AG04449 (cell line): ENCODE measurements at regions not wholly inside any gene's neighbourhood (a gene's known extent, or its start where the extent isn't known, plus 50 kb on each side); places are given as distances from the start of the nearest gene placed in this dataset.

Source experiments
- CTCF ChIA-PET: fragments of 350-600 bp; formaldehyde crosslinking; extraction: SDS; loops from one replicate; lab custom pipeline; 2021; ENCODE audit warnings: antibody characterized with exemption; lab: Yijun Ruan, JAX
- POLR2A ChIA-PET: fragments of 400-600, 350-600 bp; formaldehyde crosslinking; extraction: SDS; loops from one replicate; lab custom pipeline; 2020; ENCODE audit warnings: antibody characterized with exemption, inconsistent platforms; lab: Yijun Ruan, JAX
- DNase-seq: peaks from one replicate; pipeline ENCODE4 v3.0.0-alpha.2; 2010; ENCODE audit warnings: low read depth, low spot score
- H3K4me3 ChIP-seq: 2 replicates; pipeline ENCODE4 v1.5.1; 2011; ENCODE audit warnings: low read depth, mild to moderate bottlenecking, control low read depth, low read length
- TF ChIP-seq, protein P1 (sequence below): IDR thresholded peaks from one replicate; pipeline ENCODE4 v1.5.1; 2011; ENCODE audit warnings: mild to moderate bottlenecking, moderate library complexity, low read length, control low read depth, inconsistent platforms; ENCODE audit not compliant: insufficient read depth; ENCODE audit errors: missing control alignments

DNA sequence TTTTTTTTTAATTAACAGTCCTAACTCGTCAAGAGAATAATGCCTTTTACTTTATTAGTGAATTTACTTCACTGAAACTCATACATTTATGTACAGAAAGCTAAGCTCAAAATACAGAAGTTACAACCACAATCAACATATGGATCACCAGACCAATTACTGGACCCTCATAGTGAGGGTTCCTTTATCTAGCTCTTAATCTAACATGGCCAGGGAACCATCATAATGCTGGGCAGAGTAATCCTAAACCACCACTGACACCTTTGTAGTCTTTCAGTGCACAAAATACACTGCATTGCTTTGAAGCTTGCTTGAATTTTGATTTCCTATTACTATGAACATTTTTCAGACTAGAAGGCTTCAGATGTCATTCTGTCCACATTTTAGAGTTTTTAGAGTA is 1406.6 kb upstream of the PCDH9 start:
- CTCF ChIA-PET: no interaction called here
- no peak overlapping the region for H3K4me3 ChIP-seq
- POLR2A ChIA-PET: no interaction called here
- DNase-seq: no peak
- TF ChIP-seq, protein P1, sequence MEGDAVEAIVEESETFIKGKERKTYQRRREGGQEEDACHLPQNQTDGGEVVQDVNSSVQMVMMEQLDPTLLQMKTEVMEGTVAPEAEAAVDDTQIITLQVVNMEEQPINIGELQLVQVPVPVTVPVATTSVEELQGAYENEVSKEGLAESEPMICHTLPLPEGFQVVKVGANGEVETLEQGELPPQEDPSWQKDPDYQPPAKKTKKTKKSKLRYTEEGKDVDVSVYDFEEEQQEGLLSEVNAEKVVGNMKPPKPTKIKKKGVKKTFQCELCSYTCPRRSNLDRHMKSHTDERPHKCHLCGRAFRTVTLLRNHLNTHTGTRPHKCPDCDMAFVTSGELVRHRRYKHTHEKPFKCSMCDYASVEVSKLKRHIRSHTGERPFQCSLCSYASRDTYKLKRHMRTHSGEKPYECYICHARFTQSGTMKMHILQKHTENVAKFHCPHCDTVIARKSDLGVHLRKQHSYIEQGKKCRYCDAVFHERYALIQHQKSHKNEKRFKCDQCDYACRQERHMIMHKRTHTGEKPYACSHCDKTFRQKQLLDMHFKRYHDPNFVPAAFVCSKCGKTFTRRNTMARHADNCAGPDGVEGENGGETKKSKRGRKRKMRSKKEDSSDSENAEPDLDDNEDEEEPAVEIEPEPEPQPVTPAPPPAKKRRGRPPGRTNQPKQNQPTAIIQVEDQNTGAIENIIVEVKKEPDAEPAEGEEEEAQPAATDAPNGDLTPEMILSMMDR: no peak

DNA sequence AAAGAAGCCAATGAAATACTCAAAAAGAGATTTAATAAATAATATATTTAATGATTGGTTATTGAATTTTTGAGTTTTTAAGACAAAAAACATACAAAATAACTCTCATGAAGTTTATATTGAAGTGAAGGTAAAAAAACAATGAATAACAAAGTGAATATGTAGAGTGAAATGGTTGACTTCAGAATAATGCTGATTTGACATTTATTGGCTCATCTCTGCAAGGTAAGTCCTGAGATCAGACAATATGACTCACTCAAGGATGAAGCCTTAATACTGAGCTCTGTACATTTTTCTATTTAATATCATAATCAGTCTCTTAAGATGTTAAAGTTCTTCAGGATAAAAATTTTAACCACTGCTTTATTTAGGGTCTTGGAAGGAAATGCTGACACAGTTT is 1398.9 kb upstream of the PCDH9 start:
- POLR2A ChIA-PET: no interaction called here
- DNase-seq: no peak
- TF ChIP-seq, protein P1: no peak
- no peak overlapping the region for H3K4me3 ChIP-seq
- CTCF ChIA-PET: no interaction called here

DNA sequence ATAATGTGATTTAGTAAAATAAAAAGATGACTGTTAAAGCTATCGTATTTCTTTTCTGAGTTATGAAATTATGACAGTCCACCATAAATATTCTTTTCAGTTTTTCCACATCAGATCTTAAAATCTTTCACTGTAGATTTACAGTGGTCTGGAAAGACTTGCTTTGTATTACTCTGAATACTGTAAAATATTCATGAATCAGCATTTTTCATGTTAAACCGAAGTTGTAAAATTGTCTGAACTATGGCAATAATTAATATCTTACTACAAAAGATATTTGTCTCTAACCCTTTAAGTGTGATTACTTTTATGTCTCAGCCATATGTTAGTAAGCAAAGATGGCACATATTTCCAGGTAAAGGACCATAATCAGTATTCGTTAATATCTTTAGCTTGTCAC is 1397.2 kb upstream of the PCDH9 start:
- no peak for DNase-seq
- TF ChIP-seq, protein P1: no peak
- H3K4me3 ChIP-seq: no peak overlapping the region
- ChIA-PET POLR2A (no interaction called here), CTCF (no interaction called here)

DNA sequence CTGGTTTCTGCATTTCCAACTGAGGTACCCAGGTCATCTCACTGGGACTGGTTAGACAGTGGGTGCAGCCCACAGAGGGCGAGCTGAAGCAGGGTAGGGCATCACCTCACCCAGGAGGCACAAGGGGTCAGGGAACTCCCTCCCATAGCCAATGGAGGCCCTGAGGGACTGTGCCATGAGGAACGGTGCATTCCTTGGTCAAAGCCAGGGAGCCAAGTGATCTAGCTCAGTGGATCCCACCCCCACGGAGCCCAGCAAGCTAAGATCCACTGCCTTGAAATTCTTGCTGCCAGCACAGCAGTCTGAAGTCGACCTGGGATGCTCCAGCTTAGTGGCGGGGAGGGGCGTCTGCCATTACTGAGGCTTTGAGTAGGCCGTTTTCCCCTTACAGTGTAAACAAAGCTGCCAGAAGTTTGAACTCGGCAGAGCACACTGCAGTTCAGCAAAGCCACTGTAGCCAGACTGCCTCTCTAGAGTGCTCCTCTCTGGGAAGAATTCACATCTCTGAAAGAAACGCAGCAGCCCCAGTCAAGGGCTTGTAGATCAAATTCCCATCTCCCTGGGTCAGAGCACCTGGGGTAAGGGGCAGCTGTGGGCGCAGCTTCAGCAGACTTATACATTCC is 1386.6 kb upstream of the PCDH9 start:
- H3K4me3 ChIP-seq: no peak overlapping the region
- TF ChIP-seq, protein P1: no peak
- ChIA-PET POLR2A (no interaction called here), CTCF (no interaction called here)
- no peak for DNase-seq

DNA sequence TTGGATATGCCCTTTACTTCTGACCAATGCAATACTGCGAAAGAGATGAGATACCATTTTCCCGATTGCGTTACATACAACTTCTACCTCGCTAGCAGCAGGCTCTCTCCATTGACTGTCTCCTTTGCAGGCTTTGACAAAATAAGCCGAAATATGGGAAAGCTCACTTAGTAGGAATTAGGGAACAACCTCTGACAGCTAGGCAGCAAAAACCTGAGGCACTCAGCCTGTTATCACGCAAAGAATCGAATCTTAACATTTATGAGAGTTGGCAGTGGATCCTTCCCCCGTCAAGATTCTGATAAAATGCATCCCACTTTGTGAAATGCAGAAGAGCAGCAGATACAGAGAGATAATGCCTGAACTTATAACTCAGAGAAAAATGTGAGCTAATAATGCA is 1379.5 kb upstream of the PCDH9 start:
- ChIA-PET CTCF (no interaction called here), POLR2A (no interaction called here)
- TF ChIP-seq, protein P1: no peak
- no peak overlapping the region for H3K4me3 ChIP-seq
- DNase-seq: no peak

DNA sequence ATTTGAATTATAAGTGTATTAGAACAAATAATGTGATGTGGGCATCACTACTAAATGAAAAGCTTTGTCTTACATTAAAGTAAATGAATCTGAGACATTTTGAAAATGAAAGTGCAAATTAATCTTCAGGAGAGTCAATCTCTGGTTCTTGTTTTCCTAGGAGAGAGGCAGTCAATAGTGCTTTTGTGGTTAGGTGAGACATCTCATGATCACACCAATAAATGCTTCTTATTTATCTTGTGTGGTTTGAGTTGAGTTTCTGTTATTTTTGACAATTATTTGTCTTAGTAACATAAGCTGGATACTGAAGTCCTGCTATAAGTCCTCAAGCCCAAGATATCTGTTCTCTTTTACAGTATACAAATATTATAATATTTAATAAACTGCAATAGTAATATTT is 1378.0 kb upstream of the PCDH9 start:
- POLR2A ChIA-PET: no interaction called here
- CTCF ChIA-PET: no interaction called here
- H3K4me3 ChIP-seq: no peak overlapping the region
- no peak for DNase-seq
- TF ChIP-seq, protein P1: no peak
